Central memory CD4-positive, alpha-beta T cell (primary cell): ENCODE measurements at regions not wholly inside any gene's neighbourhood (a gene's known extent, or its start where the extent isn't known, plus 50 kb on each side); places are given as distances from the start of the nearest gene placed in this dataset.

Experiments used
- DNase-seq: peaks from one replicate; pipeline ENCODE4 v3.0.0; 2022

- DNase-seq = no peak
Measured at GRCh38 chr7:68107968-68108367, 1111.3 kb downstream of the TYW1 start.

GRCh38 chr7:68109299-68109698 is 1112.7 kb downstream of the TYW1 start:
- DNase-seq = no peak

- no peak for DNase-seq
Measured at GRCh38 chr7:68119411-68119810, 1122.8 kb downstream of the TYW1 start.

- DNase-seq = no peak
Measured at GRCh38 chr7:68121056-68121455, 1124.4 kb downstream of the TYW1 start.

- no peak for DNase-seq
Measured at GRCh38 chr7:68121655-68122054, 1125.0 kb downstream of the TYW1 start.

GRCh38 chr7:68122801-68123200 is 1126.2 kb downstream of the TYW1 start:
- no peak for DNase-seq

- no peak for DNase-seq
Measured at GRCh38 chr7:68125168-68125567, 1128.5 kb downstream of the TYW1 start.

- DNase-seq = no peak
Measured at GRCh38 chr7:68133045-68133444, 1136.4 kb downstream of the TYW1 start.

- DNase-seq = no peak
Measured at GRCh38 chr7:68143345-68143744, 1146.7 kb downstream of the TYW1 start.

GRCh38 chr7:68146983-68147382 is 1150.3 kb downstream of the TYW1 start:
- no peak for DNase-seq

- DNase-seq = no peak
Measured at GRCh38 chr7:68147614-68148238, 1151.1 kb downstream of the TYW1 start.

GRCh38 chr7:68148440-68148839 is 1151.8 kb downstream of the TYW1 start:
- DNase-seq = no peak

GRCh38 chr7:68152205-68152604 is 1155.6 kb downstream of the TYW1 start:
- DNase-seq = no peak

GRCh38 chr7:68155676-68156075 is 1159.0 kb downstream of the TYW1 start:
- no peak for DNase-seq

GRCh38 chr7:68158686-68159295 is 1162.2 kb downstream of the TYW1 start:
- no peak for DNase-seq

GRCh38 chr7:68162712-68163111 is 1166.1 kb downstream of the TYW1 start:
- no peak for DNase-seq

GRCh38 chr7:68166525-68166924 is 1169.9 kb downstream of the TYW1 start:
- DNase-seq = no peak

GRCh38 chr7:68173513-68173912 is 1176.9 kb downstream of the TYW1 start:
- DNase-seq = no peak

GRCh38 chr7:68176974-68177373 is 1180.3 kb downstream of the TYW1 start:
- no peak for DNase-seq

GRCh38 chr7:68180761-68181160 is 1184.1 kb downstream of the TYW1 start:
- DNase-seq = no peak

GRCh38 chr7:68183176-68183575 is 1186.5 kb downstream of the TYW1 start:
- no peak for DNase-seq

- no peak for DNase-seq
Measured at GRCh38 chr7:68185631-68186456, 1189.2 kb downstream of the TYW1 start.

- DNase-seq = no peak
Measured at GRCh38 chr7:68187532-68187931, 1190.9 kb downstream of the TYW1 start.

- DNase-seq = no peak
Measured at GRCh38 chr7:68192941-68193340, 1196.3 kb downstream of the TYW1 start.
